ENCODE measurements at regions not wholly inside any gene's neighbourhood (a gene's known extent, or its start where the extent isn't known, plus 50 kb on each side); places are given as distances from the start of the nearest gene placed in this dataset.

GRCh38 chr3:176193032-176193730, 1004.1 kb downstream of the TBL1XR1 start:
- Histone ChIP-seq H3K9me1 (ENCODE audit: control insufficient read depth, insufficient read depth, low read length) (no peaks in the 10 kb centered on the region), H3K4me3 (no peak overlapping the region), H3K27me3 (ENCODE audit: control insufficient read depth in 2 of 2, insufficient read depth in 2 of 2, low read length in 2 of 2) (no peaks in the 10 kb centered on the region), H3K27ac (ENCODE audit: extremely low read depth, low read depth, low read length) (no peak overlapping the region), H3K36me3 (ENCODE audit: control insufficient read depth, insufficient read depth, low read length) (no peaks in the 10 kb centered on the region), H3K9ac (ENCODE audit: insufficient read depth in 1 of 2, low read depth in 2 of 2, low read length in 2 of 2) (no peak overlapping the region), H2AFZ (ENCODE audit: low read depth, low read length) (no peak overlapping the region), H4K20me1 (replicated peaks; ENCODE audit: control insufficient read depth, insufficient read depth, low read length) (no peaks in the 10 kb centered on the region), H3K4me2 (ENCODE audit: insufficient read depth, low read length) (no peak overlapping the region), H3K9me3 (replicated peaks; ENCODE audit: control insufficient read depth, insufficient read depth, low read depth, low read length) (no peaks in the 10 kb centered on the region; the same call in 1 of the 2 replicates), H3K4me1 (replicated peaks in 1 of 2; ENCODE audit: control insufficient read depth in 2 of 2, insufficient read depth in 2 of 2, low read length in 2 of 2) (no peaks in the 10 kb centered on the region), H3K79me2 (ENCODE audit: control insufficient read depth, insufficient read depth, low read length) (no peaks in the 10 kb centered on the region)
- ChIA-PET POLR2A (no interaction called here), CTCF (ENCODE audit: low intra/inter-chr PET ratio) (no interaction called here)
- DNase-seq (ENCODE audit: extremely low read depth in 1 of 4, low spot score in 3 of 4) (no peak), FAIRE-seq (no peak), ATAC-seq (no peak)
- intact Hi-C loops (cut with micrococcal nuclease) (no loop called here), in situ Hi-C loops (cut with MboI) (no loop called here)
- BruUV-seq (replicated peaks) = no TSS peak
- no peak for TF ChIP-seq RAD51 (IDR thresholded peaks at IDR 0.05; ENCODE audit: borderline replicate concordance, low read depth)
- no peak for TF ChIP-seq ZNF197 (CRISPR knock-in tag; IDR thresholded peaks at IDR 0.05; ENCODE audit: low read depth)
- TF ChIP-seq, protein P1, sequence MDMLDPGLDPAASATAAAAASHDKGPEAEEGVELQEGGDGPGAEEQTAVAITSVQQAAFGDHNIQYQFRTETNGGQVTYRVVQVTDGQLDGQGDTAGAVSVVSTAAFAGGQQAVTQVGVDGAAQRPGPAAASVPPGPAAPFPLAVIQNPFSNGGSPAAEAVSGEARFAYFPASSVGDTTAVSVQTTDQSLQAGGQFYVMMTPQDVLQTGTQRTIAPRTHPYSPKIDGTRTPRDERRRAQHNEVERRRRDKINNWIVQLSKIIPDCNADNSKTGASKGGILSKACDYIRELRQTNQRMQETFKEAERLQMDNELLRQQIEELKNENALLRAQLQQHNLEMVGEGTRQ (CRISPR knock-in tag; IDR thresholded peaks at IDR 0.05) = no peak
- TF ChIP-seq RB1 (IDR thresholded peaks at IDR 0.05; ENCODE audit: low read depth) = no peak
- TF ChIP-seq ZNF639 (CRISPR knock-in tag; conservative IDR thresholded peaks at IDR 0.05 in 1 of 2, IDR thresholded peaks at IDR 0.05 in 1 of 2) = no peak
- TF ChIP-seq FOXJ3 (CRISPR knock-in tag; IDR thresholded peaks at IDR 0.05) = no peak
- TF ChIP-seq RFX5 (IDR thresholded peaks at IDR 0.05; ENCODE audit: low read depth, low read length) = no peak
- TF ChIP-seq, protein P2, sequence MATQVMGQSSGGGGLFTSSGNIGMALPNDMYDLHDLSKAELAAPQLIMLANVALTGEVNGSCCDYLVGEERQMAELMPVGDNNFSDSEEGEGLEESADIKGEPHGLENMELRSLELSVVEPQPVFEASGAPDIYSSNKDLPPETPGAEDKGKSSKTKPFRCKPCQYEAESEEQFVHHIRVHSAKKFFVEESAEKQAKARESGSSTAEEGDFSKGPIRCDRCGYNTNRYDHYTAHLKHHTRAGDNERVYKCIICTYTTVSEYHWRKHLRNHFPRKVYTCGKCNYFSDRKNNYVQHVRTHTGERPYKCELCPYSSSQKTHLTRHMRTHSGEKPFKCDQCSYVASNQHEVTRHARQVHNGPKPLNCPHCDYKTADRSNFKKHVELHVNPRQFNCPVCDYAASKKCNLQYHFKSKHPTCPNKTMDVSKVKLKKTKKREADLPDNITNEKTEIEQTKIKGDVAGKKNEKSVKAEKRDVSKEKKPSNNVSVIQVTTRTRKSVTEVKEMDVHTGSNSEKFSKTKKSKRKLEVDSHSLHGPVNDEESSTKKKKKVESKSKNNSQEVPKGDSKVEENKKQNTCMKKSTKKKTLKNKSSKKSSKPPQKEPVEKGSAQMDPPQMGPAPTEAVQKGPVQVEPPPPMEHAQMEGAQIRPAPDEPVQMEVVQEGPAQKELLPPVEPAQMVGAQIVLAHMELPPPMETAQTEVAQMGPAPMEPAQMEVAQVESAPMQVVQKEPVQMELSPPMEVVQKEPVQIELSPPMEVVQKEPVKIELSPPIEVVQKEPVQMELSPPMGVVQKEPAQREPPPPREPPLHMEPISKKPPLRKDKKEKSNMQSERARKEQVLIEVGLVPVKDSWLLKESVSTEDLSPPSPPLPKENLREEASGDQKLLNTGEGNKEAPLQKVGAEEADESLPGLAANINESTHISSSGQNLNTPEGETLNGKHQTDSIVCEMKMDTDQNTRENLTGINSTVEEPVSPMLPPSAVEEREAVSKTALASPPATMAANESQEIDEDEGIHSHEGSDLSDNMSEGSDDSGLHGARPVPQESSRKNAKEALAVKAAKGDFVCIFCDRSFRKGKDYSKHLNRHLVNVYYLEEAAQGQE (IDR thresholded peaks at IDR 0.05; ENCODE audit: borderline replicate concordance) = no peak
- TF ChIP-seq, protein P2 (CRISPR knock-in tag; IDR thresholded peaks at IDR 0.05; ENCODE audit: low read depth) = no peak
- TF ChIP-seq SIRT6 (IDR thresholded peaks at IDR 0.05; ENCODE audit: low read depth, low read length) = no peak
- TF ChIP-seq PURB (CRISPR knock-in tag; IDR thresholded peaks at IDR 0.05; ENCODE audit: low read depth) = no peak
- no peak for TF ChIP-seq HDAC1 (IDR thresholded peaks at IDR 0.05)

All from K562 (cell line).